Colonic mucosa (tissue), 4 donors: ENCODE measurements at regions not wholly inside any gene's neighbourhood (a gene's known extent, or its start where the extent isn't known, plus 50 kb on each side); places are given as distances from the start of the nearest gene placed in this dataset.

ENCODE experiments used
- DNase-seq: peaks from one replicate; pipeline ENCODE4 v3.0.0-alpha.2; 2020
- H3K27ac ChIP-seq: fragments of 200-600 bp; one replicate; pipeline ENCODE4 v1.8.0; 2021
- H3K27me3 ChIP-seq: fragments of 200-600 bp; one replicate; pipeline ENCODE4 v1.8.0; 2021
- H3K36me3 ChIP-seq: fragments of 200-600 bp; one replicate; pipeline ENCODE4 v1.8.0; 2021
- H3K4me1 ChIP-seq: fragments of 200-600 bp; one replicate; pipeline ENCODE4 v1.8.0; 2021; ENCODE audit warnings: mild to moderate bottlenecking
- H3K4me3 ChIP-seq: fragments of 200-600 bp; one replicate; pipeline ENCODE4 v1.8.0; 2021
- H3K9ac ChIP-seq, 2 donors: one replicate each; pipeline ENCODE4 v1.7.0; 2013; ENCODE audit warnings: control low read depth in 2 of 2, low read depth in 2 of 2, low read length in 2 of 2
- H3K9me3 ChIP-seq: fragments of 200-600 bp; one replicate; pipeline ENCODE4 v1.8.0; 2021
- intact Hi-C: fragments of 100-400 bp; cut with DNase I; formaldehyde crosslinking; loops from one replicate; pipeline ENCODE4 v1.14.1; 2022
- TF ChIP-seq, protein P1 (sequence below): fragments of 200-600 bp; IDR thresholded peaks from one replicate; pipeline ENCODE4 v1.8.0; 2022; ENCODE audit warnings: antibody characterized with exemption, mild to moderate bottlenecking
- donor health status: healthy.
- donor health status: DM: no; HTN: no; CAD: no.
- donor health status: DM: no; HTN: no; CAD: no.

DNA sequence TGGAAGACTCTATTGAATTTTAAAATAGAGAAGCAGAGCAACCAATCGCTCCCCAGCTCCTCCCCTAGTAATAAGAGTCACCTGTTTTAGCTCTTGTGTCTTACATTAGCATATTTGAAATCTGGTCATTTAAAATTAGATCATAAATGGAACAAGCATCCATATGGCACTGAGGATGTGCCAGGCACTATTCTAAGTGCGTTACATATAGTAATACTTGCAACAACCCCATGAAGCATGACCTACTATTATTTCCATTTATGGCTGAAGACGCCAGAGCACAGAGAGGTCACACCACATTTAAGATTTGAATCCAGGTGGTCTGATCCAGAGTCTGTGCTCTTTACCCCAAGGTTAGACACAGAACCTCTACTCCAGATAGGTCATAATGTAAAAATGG is 82.0 kb upstream of the HIVEP3 start:
- TF ChIP-seq, protein P1, sequence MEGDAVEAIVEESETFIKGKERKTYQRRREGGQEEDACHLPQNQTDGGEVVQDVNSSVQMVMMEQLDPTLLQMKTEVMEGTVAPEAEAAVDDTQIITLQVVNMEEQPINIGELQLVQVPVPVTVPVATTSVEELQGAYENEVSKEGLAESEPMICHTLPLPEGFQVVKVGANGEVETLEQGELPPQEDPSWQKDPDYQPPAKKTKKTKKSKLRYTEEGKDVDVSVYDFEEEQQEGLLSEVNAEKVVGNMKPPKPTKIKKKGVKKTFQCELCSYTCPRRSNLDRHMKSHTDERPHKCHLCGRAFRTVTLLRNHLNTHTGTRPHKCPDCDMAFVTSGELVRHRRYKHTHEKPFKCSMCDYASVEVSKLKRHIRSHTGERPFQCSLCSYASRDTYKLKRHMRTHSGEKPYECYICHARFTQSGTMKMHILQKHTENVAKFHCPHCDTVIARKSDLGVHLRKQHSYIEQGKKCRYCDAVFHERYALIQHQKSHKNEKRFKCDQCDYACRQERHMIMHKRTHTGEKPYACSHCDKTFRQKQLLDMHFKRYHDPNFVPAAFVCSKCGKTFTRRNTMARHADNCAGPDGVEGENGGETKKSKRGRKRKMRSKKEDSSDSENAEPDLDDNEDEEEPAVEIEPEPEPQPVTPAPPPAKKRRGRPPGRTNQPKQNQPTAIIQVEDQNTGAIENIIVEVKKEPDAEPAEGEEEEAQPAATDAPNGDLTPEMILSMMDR: no peak
- H3K27ac ChIP-seq: no peak overlapping the region
- no peaks in the 10 kb centered on the region for H3K27me3 ChIP-seq
- DNase-seq: no peak
- H3K9me3 ChIP-seq: no peaks in the 10 kb centered on the region
- intact Hi-C loops: no loop called here
- H3K9ac ChIP-seq: no peak overlapping the region
- no peaks in the 10 kb centered on the region for H3K4me1 ChIP-seq
- H3K4me3 ChIP-seq: no peak overlapping the region
- H3K36me3 ChIP-seq: no peaks in the 10 kb centered on the region

DNA sequence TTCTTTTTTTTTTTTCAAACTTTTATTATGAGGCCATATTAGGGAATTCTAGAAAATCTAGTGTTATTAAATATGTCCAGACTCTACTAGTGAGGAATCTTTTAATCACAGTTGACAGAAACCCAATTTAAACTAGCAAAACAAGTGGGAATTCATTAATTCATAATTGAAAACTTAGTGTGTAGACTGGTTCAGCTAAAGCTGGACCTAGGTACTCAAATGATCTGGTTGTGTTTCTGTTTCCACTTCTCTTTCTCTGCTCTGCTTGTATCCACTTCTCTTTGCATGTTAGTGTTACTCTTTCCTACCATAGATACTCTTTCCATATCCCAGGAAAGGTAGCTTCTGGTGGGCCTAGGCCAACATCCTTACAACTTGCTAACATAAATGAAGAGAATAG is 81.2 kb upstream of the HIVEP3 start:
- no peaks in the 10 kb centered on the region for H3K4me1 ChIP-seq
- no peak overlapping the region for H3K9ac ChIP-seq
- no peak for DNase-seq
- TF ChIP-seq, protein P1: no peak
- H3K27ac ChIP-seq: no peak overlapping the region
- intact Hi-C loops: no loop called here
- H3K9me3 ChIP-seq: no peaks in the 10 kb centered on the region
- H3K27me3 ChIP-seq: no peaks in the 10 kb centered on the region
- H3K4me3 ChIP-seq: no peak overlapping the region
- H3K36me3 ChIP-seq: no peaks in the 10 kb centered on the region

DNA sequence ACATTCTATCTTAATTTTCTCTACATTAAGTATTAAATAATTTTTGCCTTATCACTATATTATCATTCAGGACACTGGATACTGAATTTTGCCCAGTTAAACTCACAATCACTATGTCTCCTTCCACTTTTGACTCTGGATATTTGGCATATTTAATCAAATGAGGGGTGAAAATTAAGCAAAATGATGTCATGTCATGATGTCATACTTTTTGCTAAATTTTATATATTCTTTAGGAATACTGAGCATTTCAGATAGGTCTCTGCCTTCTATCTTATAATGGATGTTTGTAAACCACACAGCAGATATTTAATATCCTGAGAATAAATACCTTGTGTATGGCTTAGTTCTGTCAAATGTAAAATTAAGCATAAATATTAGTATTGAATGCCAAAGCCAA is 79.5 kb upstream of the HIVEP3 start:
- Histone ChIP-seq H3K4me3 (no peak overlapping the region), H3K27ac (no peak overlapping the region), H3K4me1 (no peaks in the 10 kb centered on the region), H3K36me3 (no peaks in the 10 kb centered on the region), H3K9ac (no peak overlapping the region), H3K9me3 (no peaks in the 10 kb centered on the region), H3K27me3 (no peaks in the 10 kb centered on the region)
- DNase-seq: no peak
- TF ChIP-seq, protein P1: no peak
- intact Hi-C loops: no loop called here

DNA sequence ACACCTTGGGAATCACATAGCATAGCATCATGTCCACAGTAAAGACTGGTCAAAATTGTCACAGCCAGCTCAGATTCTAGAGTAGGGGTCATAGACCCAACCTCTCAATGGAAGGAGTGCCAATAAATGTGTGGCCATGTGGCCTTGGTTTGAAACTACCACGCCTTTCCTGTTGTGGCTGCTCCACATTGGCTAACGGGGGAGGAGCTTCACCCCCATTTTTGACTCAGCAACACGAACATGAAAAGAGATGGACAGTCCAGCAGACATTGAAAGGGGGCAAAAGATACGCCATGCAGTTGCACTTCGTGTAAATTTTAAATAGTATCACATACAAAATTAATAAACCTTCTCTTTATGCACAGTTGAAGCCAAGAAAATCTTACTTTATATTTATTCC is 78.4 kb upstream of the HIVEP3 start:
- Histone ChIP-seq H3K36me3 (no peaks in the 10 kb centered on the region), H3K27ac (no peak overlapping the region), H3K4me3 (no peak overlapping the region), H3K9ac (no peak overlapping the region), H3K9me3 (no peaks in the 10 kb centered on the region), H3K4me1 (no peaks in the 10 kb centered on the region), H3K27me3 (no peaks in the 10 kb centered on the region)
- TF ChIP-seq, protein P1: no peak
- no peak for DNase-seq
- intact Hi-C loops: no loop called here

DNA sequence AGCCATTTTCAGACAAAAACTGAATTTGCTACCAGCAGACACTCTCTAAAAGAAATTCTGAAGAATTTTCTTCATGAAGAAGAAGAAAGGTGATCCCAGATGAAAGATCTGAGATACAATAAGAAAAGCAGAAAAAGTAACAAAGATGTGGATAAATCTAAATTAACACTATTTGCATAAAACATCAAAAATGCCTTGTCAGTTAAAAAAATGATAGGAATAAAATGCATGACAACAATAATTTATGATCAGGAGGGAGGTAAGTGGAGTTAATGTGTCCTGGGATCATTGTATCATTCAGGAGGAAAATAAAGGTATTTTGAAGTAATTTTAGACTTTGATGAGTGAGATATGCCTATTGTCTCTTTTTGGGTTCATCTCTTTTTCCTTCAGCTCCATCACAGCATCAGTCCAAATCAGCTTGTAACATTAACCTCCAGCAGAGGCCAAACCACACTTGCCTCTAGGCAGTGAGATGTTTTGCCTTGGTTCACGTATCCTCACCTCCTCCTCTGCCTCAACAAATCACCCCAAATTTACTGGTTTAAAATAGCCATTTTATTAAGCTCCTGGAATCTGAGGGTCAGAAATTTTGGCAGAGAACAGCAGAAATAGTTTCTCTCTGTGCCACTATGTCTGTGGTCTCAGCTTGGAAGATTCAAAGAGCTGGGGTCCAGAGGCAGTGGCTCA is 76.9 kb upstream of the HIVEP3 start:
- Histone ChIP-seq H3K36me3 (no peaks in the 10 kb centered on the region), H3K4me3 (no peak overlapping the region), H3K9ac (no peak overlapping the region), H3K27ac (no peak overlapping the region), H3K4me1 (no peaks in the 10 kb centered on the region), H3K27me3 (no peaks in the 10 kb centered on the region), H3K9me3 (no peaks in the 10 kb centered on the region)
- DNase-seq: no peak
- TF ChIP-seq, protein P1: no peak
- intact Hi-C loops: no loop called here
